ENCODE measurements at regions not wholly inside any gene's neighbourhood (a gene's known extent, or its start where the extent isn't known, plus 50 kb on each side); places are given as distances from the start of the nearest gene placed in this dataset.

DNA sequence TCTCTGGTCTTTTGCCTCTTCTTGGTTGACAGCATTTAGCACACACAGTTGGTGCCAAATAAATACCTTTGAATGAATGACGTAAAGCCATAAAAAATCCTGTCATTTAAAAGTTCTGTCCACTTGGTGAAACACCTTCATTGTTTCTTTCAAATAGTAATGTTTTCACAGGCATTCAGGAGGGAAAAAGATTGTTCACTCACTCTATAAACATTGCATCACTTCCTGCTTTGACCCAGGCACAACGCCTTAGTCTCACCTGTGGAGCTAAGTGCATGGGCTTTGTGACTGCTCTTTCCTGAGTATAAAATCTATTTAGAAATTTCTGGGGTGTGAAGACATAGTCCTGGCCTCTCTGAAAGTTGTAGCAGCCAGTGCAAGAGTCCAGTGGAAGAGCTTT is 88.9 kb upstream of the CXCL14 start:
- peaks cover 61% of the 10 kb centered on the region for H3K27me3 Mint-ChIP-seq (ENCODE audit: low read depth)

DNA sequence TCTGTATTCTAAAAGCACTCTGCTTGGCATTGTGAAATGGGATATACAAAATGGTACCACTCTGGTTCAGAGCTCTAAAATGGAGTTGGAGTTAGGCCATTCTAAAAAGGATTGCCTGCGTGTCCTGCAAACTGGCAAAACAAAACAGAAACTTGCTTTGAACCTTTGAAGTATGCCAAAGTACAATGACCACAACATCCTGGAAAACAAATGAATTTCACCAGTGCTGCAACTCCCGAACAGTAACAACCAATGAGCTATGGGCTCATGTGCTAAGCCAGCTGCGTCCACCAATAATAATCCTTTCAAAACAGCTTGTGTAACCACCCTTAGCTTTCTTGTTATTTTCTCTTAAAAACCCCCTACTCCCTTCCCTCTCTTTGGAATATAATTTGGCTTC is 88.4 kb upstream of the CXCL14 start:
- no peak overlapping the region for H3K4me3 Mint-ChIP-seq (ENCODE audit: unreplicated experiment)
- peaks cover 62% of the 10 kb centered on the region for H3K27me3 Mint-ChIP-seq (ENCODE audit: low read depth)
- TF ChIP-seq, protein P1, sequence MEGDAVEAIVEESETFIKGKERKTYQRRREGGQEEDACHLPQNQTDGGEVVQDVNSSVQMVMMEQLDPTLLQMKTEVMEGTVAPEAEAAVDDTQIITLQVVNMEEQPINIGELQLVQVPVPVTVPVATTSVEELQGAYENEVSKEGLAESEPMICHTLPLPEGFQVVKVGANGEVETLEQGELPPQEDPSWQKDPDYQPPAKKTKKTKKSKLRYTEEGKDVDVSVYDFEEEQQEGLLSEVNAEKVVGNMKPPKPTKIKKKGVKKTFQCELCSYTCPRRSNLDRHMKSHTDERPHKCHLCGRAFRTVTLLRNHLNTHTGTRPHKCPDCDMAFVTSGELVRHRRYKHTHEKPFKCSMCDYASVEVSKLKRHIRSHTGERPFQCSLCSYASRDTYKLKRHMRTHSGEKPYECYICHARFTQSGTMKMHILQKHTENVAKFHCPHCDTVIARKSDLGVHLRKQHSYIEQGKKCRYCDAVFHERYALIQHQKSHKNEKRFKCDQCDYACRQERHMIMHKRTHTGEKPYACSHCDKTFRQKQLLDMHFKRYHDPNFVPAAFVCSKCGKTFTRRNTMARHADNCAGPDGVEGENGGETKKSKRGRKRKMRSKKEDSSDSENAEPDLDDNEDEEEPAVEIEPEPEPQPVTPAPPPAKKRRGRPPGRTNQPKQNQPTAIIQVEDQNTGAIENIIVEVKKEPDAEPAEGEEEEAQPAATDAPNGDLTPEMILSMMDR (IDR thresholded peaks at IDR 0.05), result no peak
- no peaks in the 10 kb centered on the region for H3K36me3 Mint-ChIP-seq (ENCODE audit: low read depth)
- H3K4me1 Mint-ChIP-seq (ENCODE audit: low read depth), result no peaks in the 10 kb centered on the region
- no peak for DNase-seq (ENCODE audit: low spot score)
- no peaks in the 10 kb centered on the region for H3K9me3 Mint-ChIP-seq (ENCODE audit: low read depth)
- no peak overlapping the region for H3K27ac Mint-ChIP-seq (ENCODE audit: unreplicated experiment)

More for the DNA sequence above, 88.9 kb upstream of the CXCL14 start:
- Mint-ChIP-seq H3K36me3 (ENCODE audit: low read depth) (no peaks in the 10 kb centered on the region), H3K4me3 (ENCODE audit: unreplicated experiment) (no peak overlapping the region), H3K9me3 (ENCODE audit: low read depth) (no peaks in the 10 kb centered on the region), H3K27ac (ENCODE audit: unreplicated experiment) (no peak overlapping the region), H3K4me1 (ENCODE audit: low read depth) (no peaks in the 10 kb centered on the region)
- TF ChIP-seq, protein P1 (IDR thresholded peaks at IDR 0.05), result no peak
- no peak for DNase-seq (ENCODE audit: low spot score)

DNA sequence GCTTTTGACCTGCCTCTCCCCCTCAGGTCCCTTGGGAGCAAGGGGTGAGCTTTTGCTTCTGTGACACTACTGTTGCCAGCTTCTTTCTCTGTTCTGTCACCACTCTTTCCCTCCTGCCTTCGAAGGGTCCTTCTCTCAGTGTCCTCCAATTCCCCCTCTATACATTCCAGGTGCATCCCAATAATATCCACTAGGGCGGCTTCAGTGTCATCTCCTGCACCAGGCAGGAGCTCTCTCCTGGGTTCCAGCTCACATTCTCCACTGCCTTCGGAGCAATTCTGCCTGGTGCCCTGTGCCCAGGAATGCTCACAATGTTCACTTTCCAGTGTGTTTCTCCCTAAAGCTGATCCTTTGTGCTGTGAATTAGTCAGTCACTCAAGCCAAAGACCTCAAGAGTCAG is 83.9 kb upstream of the CXCL14 start:
- no peak for DNase-seq (ENCODE audit: low spot score)
- H3K27me3 Mint-ChIP-seq (ENCODE audit: low read depth), result peaks cover 39% of the 10 kb centered on the region
- H3K4me1 Mint-ChIP-seq (ENCODE audit: low read depth), result no peaks in the 10 kb centered on the region
- peaks cover 3% of the 10 kb centered on the region for H3K36me3 Mint-ChIP-seq (ENCODE audit: low read depth)
- TF ChIP-seq, protein P1 (IDR thresholded peaks at IDR 0.05), result no peak
- H3K9me3 Mint-ChIP-seq (ENCODE audit: low read depth), result peaks cover 10% of the 10 kb centered on the region
- H3K27ac Mint-ChIP-seq (ENCODE audit: unreplicated experiment), result no peak overlapping the region
- no peak overlapping the region for H3K4me3 Mint-ChIP-seq (ENCODE audit: unreplicated experiment)

DNA sequence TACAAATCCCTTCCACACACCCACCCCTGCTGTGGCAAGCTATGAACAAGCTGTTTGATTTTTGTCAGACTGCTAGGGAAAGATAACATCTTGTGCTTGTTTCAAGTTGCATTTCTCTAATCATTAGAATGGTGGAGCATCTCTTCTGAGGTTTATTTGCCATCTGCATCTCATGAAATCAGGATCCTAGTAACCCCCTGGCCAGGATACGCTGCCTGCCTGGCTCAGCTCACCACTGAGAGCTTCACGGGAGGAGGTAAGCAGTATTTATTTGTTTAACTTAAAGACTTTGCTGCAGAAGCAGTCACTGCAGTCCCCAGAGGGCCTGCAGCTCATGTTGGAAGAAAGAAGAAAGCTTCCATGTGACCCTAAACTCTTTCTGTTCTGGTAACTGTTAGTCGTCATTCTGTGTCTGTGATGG is 83.3 kb upstream of the CXCL14 start:
- Mint-ChIP-seq H3K27me3 (ENCODE audit: low read depth) (peaks cover 43% of the 10 kb centered on the region), H3K4me3 (ENCODE audit: unreplicated experiment) (no peak overlapping the region), H3K27ac (ENCODE audit: unreplicated experiment) (no peak overlapping the region), H3K9me3 (ENCODE audit: low read depth) (peaks cover 10% of the 10 kb centered on the region), H3K4me1 (ENCODE audit: low read depth) (no peaks in the 10 kb centered on the region), H3K36me3 (ENCODE audit: low read depth) (peaks cover 3% of the 10 kb centered on the region)
- no peak for DNase-seq (ENCODE audit: low spot score)
- TF ChIP-seq, protein P1 (IDR thresholded peaks at IDR 0.05), result no peak

DNA sequence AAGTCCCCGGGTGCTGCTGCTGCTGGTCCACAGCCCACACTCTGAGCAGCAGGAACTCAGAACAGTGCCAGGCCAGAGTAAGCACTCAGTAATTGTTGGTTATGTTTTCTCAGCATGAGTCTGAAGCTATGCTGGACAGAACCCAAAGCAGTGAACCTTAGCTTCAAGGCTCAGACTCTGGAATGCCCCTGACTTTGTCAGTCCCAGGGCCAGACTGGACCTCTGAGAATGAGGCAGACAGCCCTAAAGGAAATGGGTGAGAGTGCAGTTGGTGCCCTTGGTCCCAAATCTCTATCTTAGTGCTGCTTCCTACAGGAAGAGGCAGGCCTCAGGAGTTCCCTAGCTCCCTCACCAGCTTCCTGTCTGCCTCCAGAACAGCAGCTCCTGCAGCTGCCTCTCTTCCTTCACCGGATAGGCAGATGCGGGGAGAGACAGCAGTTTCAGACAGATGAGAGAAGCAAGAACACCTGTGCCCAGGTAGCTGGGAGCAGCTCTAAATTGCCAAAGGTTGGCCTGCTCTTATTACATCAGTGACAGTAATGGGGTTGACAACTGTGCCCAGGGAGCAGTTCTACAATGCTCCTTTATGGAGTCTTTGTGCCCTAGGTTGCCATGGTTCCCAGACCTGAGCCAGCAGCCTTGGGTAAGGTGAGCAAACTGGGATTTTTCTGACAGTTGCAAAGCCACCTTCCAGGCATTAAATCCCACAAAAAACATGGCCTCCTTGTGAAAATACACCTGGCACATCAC is 82.2 kb upstream of the CXCL14 start:
- Mint-ChIP-seq H3K9me3 (ENCODE audit: low read depth) (peaks cover 10% of the 10 kb centered on the region), H3K4me1 (ENCODE audit: low read depth) (no peaks in the 10 kb centered on the region), H3K4me3 (ENCODE audit: unreplicated experiment) (no peak overlapping the region), H3K27me3 (ENCODE audit: low read depth) (peaks cover 39% of the 10 kb centered on the region), H3K36me3 (ENCODE audit: low read depth) (peaks cover 3% of the 10 kb centered on the region), H3K27ac (ENCODE audit: unreplicated experiment) (no peak overlapping the region)
- no peak for DNase-seq (ENCODE audit: low spot score)
- TF ChIP-seq, protein P1 (IDR thresholded peaks at IDR 0.05), result no peak

Measured in chondrocyte (in vitro differentiated cells).